ENCODE measurements at regions not wholly inside any gene's neighbourhood (a gene's known extent, or its start where the extent isn't known, plus 50 kb on each side); places are given as distances from the start of the nearest gene placed in this dataset.
"Not testable (repeated sequence)": the region's sequence is repeated elsewhere in the genome, so short reads cannot be mapped to it uniquely, and the experiment has no call there.

DNA sequence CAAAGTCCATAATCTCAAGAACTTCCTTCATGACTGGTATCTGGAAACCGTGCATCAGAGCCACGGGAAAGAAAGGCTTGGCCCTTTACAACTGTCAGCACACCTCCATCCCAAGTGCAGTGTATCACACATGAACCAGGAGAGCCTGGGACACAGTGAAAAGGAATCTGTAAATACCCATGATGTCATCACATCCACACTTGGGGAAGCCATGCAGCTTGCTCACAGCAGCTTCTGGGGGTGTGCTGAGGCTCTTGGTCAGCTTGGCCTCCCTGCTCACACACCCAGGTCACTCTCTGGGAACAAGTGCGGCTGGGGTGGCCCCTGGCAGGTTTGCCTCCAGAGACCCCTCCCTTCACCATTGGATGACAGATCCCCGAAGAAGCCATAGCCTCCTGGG lies 51.6 kb upstream of the ASAH2B start:
- peak in 1 of 2 donors; percentile 14 for DNase-seq (ENCODE audit: low read depth in 2 of 2)
- H3K4me3 ChIP-seq (replicated peaks in 1 of 2; ENCODE audit: low read depth in 2 of 2, low read length in 2 of 2) = not testable (repeated sequence)

DNA sequence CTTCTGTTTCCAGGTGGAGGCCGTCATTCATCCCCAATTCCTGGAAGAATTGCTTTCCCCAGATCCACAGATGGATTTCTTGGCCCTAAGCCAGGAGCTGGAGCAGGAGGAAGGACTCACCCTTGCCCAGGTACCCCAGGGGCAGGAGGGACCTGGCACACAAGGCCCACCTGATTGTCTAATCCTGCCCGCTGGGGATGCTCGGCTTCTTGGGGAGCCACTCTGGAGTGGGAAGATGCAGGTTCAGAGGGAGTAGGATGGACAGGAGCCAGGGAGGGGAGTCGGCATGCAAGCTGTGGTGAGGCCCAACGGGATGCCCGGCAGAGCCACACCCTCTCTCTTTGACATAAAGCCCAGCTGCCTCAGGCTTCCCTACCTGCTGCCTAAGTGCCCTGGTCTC lies 55.4 kb upstream of the ASAH2B start:
- not testable (repeated sequence) for DNase-seq (ENCODE audit: low read depth in 2 of 2); H3K4me3 ChIP-seq (replicated peaks in 1 of 2; ENCODE audit: low read depth in 2 of 2, low read length in 2 of 2)

DNA sequence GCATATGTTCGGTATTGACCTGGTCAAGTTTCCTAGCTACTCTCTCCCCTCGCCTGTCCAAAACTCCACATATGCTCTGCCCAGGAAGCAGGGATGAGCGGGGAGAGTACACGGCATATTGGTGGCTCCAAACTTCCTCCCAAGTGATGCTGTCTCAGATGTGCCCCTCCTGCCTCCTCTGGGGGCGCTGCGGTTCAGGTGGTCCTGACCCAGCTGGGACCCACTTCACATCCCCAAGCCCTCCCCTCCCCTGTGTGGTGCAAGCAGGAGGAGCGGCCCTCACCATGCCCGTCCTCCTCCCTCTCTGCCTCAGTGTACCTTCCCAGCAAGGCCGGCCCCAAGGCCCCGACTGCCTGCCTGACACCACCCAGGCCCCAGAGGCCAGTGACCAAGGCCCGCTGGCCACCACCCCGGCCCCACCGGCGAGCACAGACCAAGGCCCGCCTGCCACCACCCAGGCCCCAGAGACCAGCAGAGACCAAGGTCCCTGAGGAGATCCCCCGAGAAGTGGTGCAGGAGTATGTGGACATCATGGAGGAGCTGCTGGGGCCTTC lies 56.5 kb upstream of the ASAH2B start:
- not testable (repeated sequence) for DNase-seq (ENCODE audit: low read depth in 2 of 2); H3K4me3 ChIP-seq (replicated peaks in 1 of 2; ENCODE audit: low read depth in 2 of 2, low read length in 2 of 2)

DNA sequence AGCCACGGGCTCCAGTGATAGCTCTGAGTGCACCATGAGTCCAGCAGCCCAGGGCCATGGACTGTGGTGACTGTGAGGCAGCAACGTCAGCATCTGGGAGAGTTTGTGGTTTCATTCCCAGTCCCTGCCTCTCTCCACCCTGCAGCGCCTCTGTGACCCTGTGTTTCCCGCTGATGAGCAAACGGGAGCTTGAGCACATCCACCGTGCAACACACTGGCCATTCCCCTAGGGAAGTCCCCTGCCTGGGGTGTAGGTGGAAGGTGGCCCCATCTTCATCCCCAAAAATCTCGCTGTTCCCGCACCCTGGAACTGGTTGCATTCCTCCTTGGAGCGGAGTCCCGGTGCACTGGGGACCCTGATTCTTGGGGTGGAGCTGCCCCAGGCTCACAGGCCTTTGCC lies 56.9 kb upstream of the SGMS1 start:
- DNase-seq (ENCODE audit: low read depth in 2 of 2); H3K4me3 ChIP-seq (replicated peaks in 1 of 2; ENCODE audit: low read depth in 2 of 2, low read length in 2 of 2): not testable (repeated sequence)

DNA sequence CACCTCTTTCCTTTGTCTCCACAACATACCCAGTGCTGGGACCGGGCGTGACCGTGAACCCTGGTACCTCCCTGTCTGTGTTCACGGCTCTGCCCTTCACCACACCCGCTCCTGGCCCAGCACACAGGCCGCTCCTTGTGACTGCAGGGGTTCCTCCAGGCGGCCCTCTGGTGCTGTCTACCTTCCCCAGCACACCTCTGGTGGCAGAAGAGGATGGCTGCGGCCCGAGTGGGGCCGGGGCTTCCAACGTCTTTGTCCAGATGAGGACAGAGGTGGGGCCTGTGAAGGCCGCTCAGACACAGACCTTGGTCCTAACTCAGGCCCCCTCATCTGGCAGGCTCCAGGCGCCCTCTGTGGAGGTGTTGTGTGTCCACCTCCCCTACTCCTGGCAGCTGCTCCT lies 55.4 kb upstream of the SGMS1 start:
- no peak overlapping the region for H3K4me3 ChIP-seq (replicated peaks in 1 of 2; ENCODE audit: low read depth in 2 of 2, low read length in 2 of 2)
- DNase-seq (ENCODE audit: low read depth in 2 of 2) = no peak
- TF ChIP-seq, protein P1, sequence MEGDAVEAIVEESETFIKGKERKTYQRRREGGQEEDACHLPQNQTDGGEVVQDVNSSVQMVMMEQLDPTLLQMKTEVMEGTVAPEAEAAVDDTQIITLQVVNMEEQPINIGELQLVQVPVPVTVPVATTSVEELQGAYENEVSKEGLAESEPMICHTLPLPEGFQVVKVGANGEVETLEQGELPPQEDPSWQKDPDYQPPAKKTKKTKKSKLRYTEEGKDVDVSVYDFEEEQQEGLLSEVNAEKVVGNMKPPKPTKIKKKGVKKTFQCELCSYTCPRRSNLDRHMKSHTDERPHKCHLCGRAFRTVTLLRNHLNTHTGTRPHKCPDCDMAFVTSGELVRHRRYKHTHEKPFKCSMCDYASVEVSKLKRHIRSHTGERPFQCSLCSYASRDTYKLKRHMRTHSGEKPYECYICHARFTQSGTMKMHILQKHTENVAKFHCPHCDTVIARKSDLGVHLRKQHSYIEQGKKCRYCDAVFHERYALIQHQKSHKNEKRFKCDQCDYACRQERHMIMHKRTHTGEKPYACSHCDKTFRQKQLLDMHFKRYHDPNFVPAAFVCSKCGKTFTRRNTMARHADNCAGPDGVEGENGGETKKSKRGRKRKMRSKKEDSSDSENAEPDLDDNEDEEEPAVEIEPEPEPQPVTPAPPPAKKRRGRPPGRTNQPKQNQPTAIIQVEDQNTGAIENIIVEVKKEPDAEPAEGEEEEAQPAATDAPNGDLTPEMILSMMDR (IDR thresholded peaks at IDR 0.05; ENCODE audit: low read depth, low read length) = no peak

DNA sequence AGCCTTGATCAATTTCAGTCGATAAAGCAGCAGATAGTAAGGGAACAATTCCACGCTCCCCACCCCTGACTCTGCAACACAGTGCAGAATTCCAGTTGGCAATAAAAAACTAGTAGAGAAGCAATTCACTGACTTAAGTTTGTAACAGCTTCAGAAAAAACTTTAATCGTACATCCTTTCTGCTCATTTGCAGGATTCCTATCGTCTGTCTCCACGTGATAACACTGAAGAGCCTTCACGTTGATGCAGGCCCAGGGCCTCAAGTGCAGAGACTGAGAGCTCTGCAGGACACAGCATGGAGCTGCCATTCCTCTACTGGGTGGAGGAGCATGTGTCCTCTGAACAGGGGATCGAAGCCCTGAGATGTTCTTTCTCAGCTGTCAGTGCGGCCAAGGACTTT lies 51.8 kb upstream of the SGMS1 start:
- not testable (repeated sequence) for H3K4me3 ChIP-seq (replicated peaks in 1 of 2; ENCODE audit: low read depth in 2 of 2, low read length in 2 of 2); DNase-seq (ENCODE audit: low read depth in 2 of 2)

DNA sequence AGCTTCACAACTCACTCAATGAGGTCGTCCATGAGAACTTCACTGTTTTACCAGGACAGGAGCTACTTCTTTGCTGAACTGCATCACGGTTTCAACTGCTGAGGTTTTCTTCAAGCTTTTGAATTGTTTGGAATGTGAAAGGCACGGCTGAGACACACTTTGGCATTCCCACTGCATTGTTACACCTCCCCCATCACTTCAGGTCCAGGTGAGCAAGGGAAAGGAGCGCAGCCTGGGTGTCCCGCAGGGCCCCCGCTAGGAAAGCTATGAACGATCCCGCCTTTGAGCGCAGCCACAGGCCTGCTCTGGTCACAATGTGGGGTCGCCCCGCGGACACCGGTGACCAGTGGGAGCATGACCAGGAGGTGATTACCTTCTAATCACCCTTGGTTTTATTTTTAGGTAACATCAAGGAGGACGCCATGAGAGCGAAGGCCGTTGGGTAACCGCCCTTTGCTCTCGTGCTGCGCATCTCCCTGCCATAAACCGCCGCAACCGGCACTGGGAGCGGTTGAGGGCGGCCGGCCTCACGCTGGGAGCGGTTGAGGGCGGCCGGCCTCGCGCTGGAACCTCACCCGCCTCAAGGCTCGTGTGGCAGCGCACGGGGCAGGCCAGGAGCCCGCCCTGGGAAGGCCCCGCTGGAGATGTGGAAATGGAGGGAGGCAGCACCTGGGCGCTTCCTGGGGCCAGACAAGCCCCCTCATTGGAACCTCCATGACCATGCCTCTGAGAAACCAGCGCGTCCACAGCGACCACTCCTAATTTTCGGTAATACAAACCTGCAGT lies 50.9 kb upstream of the SGMS1 start:
- TF ChIP-seq, protein P1 (IDR thresholded peaks at IDR 0.05; ENCODE audit: low read depth, low read length) = no peak
- no peak overlapping the region for H3K4me3 ChIP-seq (replicated peaks in 1 of 2; ENCODE audit: low read depth in 2 of 2, low read length in 2 of 2)
- DNase-seq (ENCODE audit: low read depth in 2 of 2) = no peak

All from cardiac fibroblast (primary cell).